BJ (cell line): ENCODE measurements at regions not wholly inside any gene's neighbourhood (a gene's known extent, or its start where the extent isn't known, plus 50 kb on each side); places are given as distances from the start of the nearest gene placed in this dataset.

Experiments used
- CTCF ChIA-PET: fragments of 350-600 bp; formaldehyde crosslinking; extraction: SDS; loops from one replicate; lab custom pipeline; 2021; ENCODE audit warnings: antibody characterized with exemption, inconsistent platforms; lab: Yijun Ruan, JAX
- POLR2A ChIA-PET: fragments of 300-600 bp; sonication (Branson Sonifier 250); formaldehyde crosslinking; extraction: SDS; loops from one replicate; lab custom pipeline; 2021; ENCODE audit warnings: antibody characterized with exemption; lab: Charles Lee
- DNase-seq: peaks from one replicate; pipeline ENCODE4 v3.0.0-alpha.2; 2011; ENCODE audit warnings: low read depth
- H3K27me3 ChIP-seq: 2 replicates; pipeline ENCODE4 v1.6.0; 2011; ENCODE audit warnings: low read length; ENCODE audit not compliant: control insufficient read depth, insufficient read depth
- H3K36me3 ChIP-seq: 2 replicates; pipeline ENCODE4 v1.5.1; 2011; ENCODE audit warnings: low read length; ENCODE audit not compliant: control insufficient read depth, insufficient read depth
- H3K4me3 ChIP-seq: 2 replicates; pipeline ENCODE4 v1.5.1; 2011; ENCODE audit warnings: low read depth, mild to moderate bottlenecking, control low read depth, low read length
- CTCF ChIP-seq: IDR thresholded peaks from 2 replicates; pipeline ENCODE4 v1.5.1; 2011; ENCODE audit warnings: low read depth, mild to moderate bottlenecking, control low read depth, inconsistent platforms, low read length, moderate library complexity; ENCODE audit not compliant: insufficient read depth

GRCh38 chr3:66592927-66593625 lies 92.3 kb upstream of the LRIG1 start:
- Histone ChIP-seq H3K36me3 (no peaks in the 10 kb centered on the region), H3K4me3 (no peak overlapping the region), H3K27me3 (no peaks in the 10 kb centered on the region)
- no peak for TF ChIP-seq CTCF
- ChIA-PET CTCF (interaction anchor here (0.6 kb wide), 1 partner anchor 19 kb away, joined by 3 read pairs; no protein-coding TSS in a partner anchor), POLR2A (no interaction called here)
- DNase-seq = no peak

GRCh38 chr3:66593978-66594377 lies 93.2 kb upstream of the LRIG1 start:
- POLR2A ChIA-PET = no interaction called here
- DNase-seq = peak; percentile 85
- CTCF ChIA-PET = no interaction called here
- H3K4me3 ChIP-seq = no peak overlapping the region
- H3K27me3 ChIP-seq = no peaks in the 10 kb centered on the region
- H3K36me3 ChIP-seq = no peaks in the 10 kb centered on the region
- TF ChIP-seq CTCF = no peak

- ChIA-PET CTCF (interaction anchor here (3.2 kb wide), 1 partner anchor 225 kb away, joined by 8 read pairs; no protein-coding TSS in a partner anchor), POLR2A (no interaction called here)
- DNase-seq = no peak
- H3K27me3 ChIP-seq = no peaks in the 10 kb centered on the region
- H3K36me3 ChIP-seq = no peaks in the 10 kb centered on the region
- TF ChIP-seq CTCF = no peak
- no peak overlapping the region for H3K4me3 ChIP-seq
These were observed 96.6 kb upstream of the LRIG1 start for GRCh38 chr3:66597308-66597863.

- no peaks in the 10 kb centered on the region for H3K36me3 ChIP-seq
- POLR2A ChIA-PET = interaction anchor here (0.6 kb wide), 1 partner anchor 69 kb away, joined by 3 read pairs; no protein-coding TSS in a partner anchor
- CTCF ChIA-PET = interaction anchor here (0.8 to 3.2 kb wide), 4 partner anchors 14 to 224 kb away, joined by 3 to 8 read pairs (median 6); no protein-coding TSS in a partner anchor
- no peak overlapping the region for H3K4me3 ChIP-seq
- no peaks in the 10 kb centered on the region for H3K27me3 ChIP-seq
- TF ChIP-seq CTCF = no peak
- peak; percentile 44 for DNase-seq
These were observed 97.3 kb upstream of the LRIG1 start for GRCh38 chr3:66598168-66598567.

GRCh38 chr3:66602237-66602636 lies 101.4 kb upstream of the LRIG1 start:
- no peak for TF ChIP-seq CTCF
- H3K27me3 ChIP-seq = 0 out of 2 replicates have a peak, but pooled peaks cover 1% of the 10 kb centered on the region
- H3K36me3 ChIP-seq = no peaks in the 10 kb centered on the region
- no peak overlapping the region for H3K4me3 ChIP-seq
- DNase-seq = no peak
- ChIA-PET POLR2A (no interaction called here), CTCF (no interaction called here)
